ENCODE measurements at regions not wholly inside any gene's neighbourhood (a gene's known extent, or its start where the extent isn't known, plus 50 kb on each side); places are given as distances from the start of the nearest gene placed in this dataset.

- Histone ChIP-seq H3K9me3 (ENCODE audit: low read length) (no peaks in the 10 kb centered on the region), H2AFZ (ENCODE audit: low read depth, low read length) (no peak overlapping the region), H4K20me1 (ENCODE audit: insufficient read depth) (no peaks in the 10 kb centered on the region), H3K4me3 (ENCODE audit: low read length) (no peak overlapping the region), H3K9ac (ENCODE audit: low read length) (no peak overlapping the region), H3F3A (ENCODE audit: insufficient read depth, low read length, poor library complexity, severe bottlenecking) (no peaks in the 10 kb centered on the region), H3K9me2 (ENCODE audit: insufficient read depth, low read length) (no peaks in the 10 kb centered on the region), H3K4me2 (ENCODE audit: low read length) (no peak overlapping the region), H3K79me2 (replicated peaks; ENCODE audit: insufficient read depth, low read length) (no peaks in the 10 kb centered on the region), H3K27me3 (ENCODE audit: insufficient read depth, low read depth, low read length) (no peaks in the 10 kb centered on the region), H3K36me3 (ENCODE audit: insufficient read depth, low read length) (no peaks in the 10 kb centered on the region), H3K27ac (ENCODE audit: low read length) (no peak overlapping the region)
- TF ChIP-seq TAF1 (IDR thresholded peaks at IDR 0.05; ENCODE audit: low read depth): no peak
- TF ChIP-seq EZH2 (IDR thresholded peaks at IDR 0.05; ENCODE audit: borderline replicate concordance, insufficient read depth, low read length, poor library complexity, severe bottlenecking): no peak
- TF ChIP-seq EP300 (conservative IDR thresholded peaks at IDR 0.05; ENCODE audit: poor library complexity, severe bottlenecking): no peak
- no peak for TF ChIP-seq SMC3 (conservative IDR thresholded peaks at IDR 0.05; ENCODE audit: poor library complexity)
- TF ChIP-seq RAD21 (conservative IDR thresholded peaks at IDR 0.05): no peak
- TF ChIP-seq CTCF (IDR thresholded peaks at IDR 0.05; ENCODE audit: poor library complexity, severe bottlenecking): no peak
- TF ChIP-seq REST (IDR thresholded peaks at IDR 0.05; ENCODE audit: borderline replicate concordance): no peak
- no peak for TF ChIP-seq MXI1 (conservative IDR thresholded peaks at IDR 0.05; ENCODE audit: poor library complexity, severe bottlenecking)
- TF ChIP-seq POLR2AphosphoS5 (IDR thresholded peaks at IDR 0.05): no peak
Observed at GRCh38 chr13:111602874-111603273, 282.4 kb downstream of the TEX29 start.

GRCh38 chr13:111604097-111604496 lies 283.7 kb downstream of the TEX29 start:
- H3K4me2 ChIP-seq (ENCODE audit: low read length): no peak overlapping the region
- H3K4me3 ChIP-seq (ENCODE audit: low read length): no peak overlapping the region

More at GRCh38 chr13:111604097-111604496, 283.7 kb downstream of the TEX29 start:
- Histone ChIP-seq H3K9ac (ENCODE audit: low read length) (no peak overlapping the region), H3K36me3 (ENCODE audit: insufficient read depth, low read length) (no peaks in the 10 kb centered on the region), H3K9me2 (ENCODE audit: insufficient read depth, low read length) (no peaks in the 10 kb centered on the region), H3F3A (ENCODE audit: insufficient read depth, low read length, poor library complexity, severe bottlenecking) (no peaks in the 10 kb centered on the region), H3K9me3 (ENCODE audit: low read length) (no peaks in the 10 kb centered on the region), H3K27ac (ENCODE audit: low read length) (no peak overlapping the region), H2AFZ (ENCODE audit: low read depth, low read length) (no peak overlapping the region), H3K27me3 (ENCODE audit: insufficient read depth, low read depth, low read length) (no peaks in the 10 kb centered on the region), H4K20me1 (ENCODE audit: insufficient read depth) (no peaks in the 10 kb centered on the region), H3K79me2 (replicated peaks; ENCODE audit: insufficient read depth, low read length) (no peaks in the 10 kb centered on the region)
- TF ChIP-seq SMC3 (conservative IDR thresholded peaks at IDR 0.05; ENCODE audit: poor library complexity): no peak
- TF ChIP-seq REST (IDR thresholded peaks at IDR 0.05; ENCODE audit: borderline replicate concordance): no peak
- TF ChIP-seq POLR2AphosphoS5 (IDR thresholded peaks at IDR 0.05): no peak
- TF ChIP-seq MXI1 (conservative IDR thresholded peaks at IDR 0.05; ENCODE audit: poor library complexity, severe bottlenecking): no peak
- TF ChIP-seq EZH2 (IDR thresholded peaks at IDR 0.05; ENCODE audit: borderline replicate concordance, insufficient read depth, low read length, poor library complexity, severe bottlenecking): no peak
- TF ChIP-seq TAF1 (IDR thresholded peaks at IDR 0.05; ENCODE audit: low read depth): no peak
- no peak for TF ChIP-seq EP300 (conservative IDR thresholded peaks at IDR 0.05; ENCODE audit: poor library complexity, severe bottlenecking)
- no peak for TF ChIP-seq CTCF (IDR thresholded peaks at IDR 0.05; ENCODE audit: poor library complexity, severe bottlenecking)
- TF ChIP-seq RAD21 (conservative IDR thresholded peaks at IDR 0.05): no peak
